ENCODE measurements at regions not wholly inside any gene's neighbourhood (a gene's known extent, or its start where the extent isn't known, plus 50 kb on each side); places are given as distances from the start of the nearest gene placed in this dataset.

- 50 to 66% methylated on average over 2 of the region's 2 CpGs for WGBS, 2 donors
- H3K4me3 ChIP-seq, result no peak overlapping the region
- intact Hi-C loops (cut with DNase I), result no loop called here
These were observed 92.6 kb upstream of the PPP3CA start for GRCh38 chr4:101439926-101440325.

GRCh38 chr4:101421386-101421785, 74.1 kb upstream of the PPP3CA start:
- no peak for TF ChIP-seq CTCF (IDR thresholded peaks at IDR 0.05)
- TF ChIP-seq POLR2AphosphoS5 (IDR thresholded peaks at IDR 0.05), result no peak
- no peak for TF ChIP-seq EP300 (IDR thresholded peaks at IDR 0.05)
- H3K9me3 ChIP-seq, result no peaks in the 10 kb centered on the region
- intact Hi-C loops (cut with DNase I), result no loop called here
- H3K4me3 ChIP-seq, result no peak overlapping the region
- H3K36me3 ChIP-seq, result no peaks in the 10 kb centered on the region
- WGBS, 2 donors, result 67 to 90% methylated on average over 2 of the region's 2 CpGs
- H3K27ac ChIP-seq, result no peak overlapping the region
- no peak for DNase-seq
- no peaks in the 10 kb centered on the region for H3K27me3 ChIP-seq
- H3K4me1 ChIP-seq, result no peaks in the 10 kb centered on the region

More at GRCh38 chr4:101439926-101440325, 92.6 kb upstream of the PPP3CA start:
- TF ChIP-seq POLR2AphosphoS5 (IDR thresholded peaks at IDR 0.05), result no peak
- no peak for TF ChIP-seq POLR2A (IDR thresholded peaks at IDR 0.05)
- TF ChIP-seq EP300 (IDR thresholded peaks at IDR 0.05), result no peak
- no peak for TF ChIP-seq CTCF (IDR thresholded peaks at IDR 0.05)
- Histone ChIP-seq H3K27ac (no peak overlapping the region), H3K36me3 (no peaks in the 10 kb centered on the region), H3K4me1 (no peaks in the 10 kb centered on the region), H3K9me3 (no peaks in the 10 kb centered on the region), H3K27me3 (no peaks in the 10 kb centered on the region)
- no peak for DNase-seq

- Histone ChIP-seq H3K36me3 (no peaks in the 10 kb centered on the region), H3K4me3 (no peak overlapping the region), H3K4me1 (no peaks in the 10 kb centered on the region), H3K27me3 (no peaks in the 10 kb centered on the region), H3K27ac (no peak overlapping the region), H3K9me3 (no peaks in the 10 kb centered on the region)
- DNase-seq, result no peak
- TF ChIP-seq EP300 (IDR thresholded peaks at IDR 0.05) (no peak), POLR2AphosphoS5 (IDR thresholded peaks at IDR 0.05) (no peak)
- intact Hi-C loops (cut with DNase I), result no loop called here
These were observed 73.3 kb upstream of the PPP3CA start for GRCh38 chr4:101420661-101421060.

GRCh38 chr4:101419336-101420135, 72.2 kb upstream of the PPP3CA start:
- WGBS, 2 donors, result 5 to 18% methylated on average over 5 of the region's 5 CpGs
- Histone ChIP-seq H3K27me3 (no peaks in the 10 kb centered on the region), H3K4me3 (no peak overlapping the region), H3K4me1 (no peaks in the 10 kb centered on the region), H3K27ac (no peak overlapping the region), H3K9me3 (no peaks in the 10 kb centered on the region), H3K36me3 (no peaks in the 10 kb centered on the region)
- DNase-seq, result no peak
- intact Hi-C loops (cut with DNase I), result no loop called here
- TF ChIP-seq POLR2AphosphoS5 (IDR thresholded peaks at IDR 0.05), result no peak
- no peak for TF ChIP-seq CTCF (IDR thresholded peaks at IDR 0.05)
- no peak for TF ChIP-seq EP300 (IDR thresholded peaks at IDR 0.05)
- TF ChIP-seq POLR2A (IDR thresholded peaks at IDR 0.05), result no peak

- TF ChIP-seq POLR2A (IDR thresholded peaks at IDR 0.05) (no peak), POLR2AphosphoS5 (IDR thresholded peaks at IDR 0.05) (no peak), EP300 (IDR thresholded peaks at IDR 0.05) (no peak), CTCF (IDR thresholded peaks at IDR 0.05) (no peak)
- no peak overlapping the region for H3K27ac ChIP-seq
- H3K9me3 ChIP-seq, result no peaks in the 10 kb centered on the region
- intact Hi-C loops (cut with DNase I), result no loop called here
- no peaks in the 10 kb centered on the region for H3K27me3 ChIP-seq
- H3K36me3 ChIP-seq, result no peaks in the 10 kb centered on the region
- no peak for DNase-seq
- H3K4me1 ChIP-seq, result no peaks in the 10 kb centered on the region
- 40 to 64% methylated on average over 2 of the region's 2 CpGs for WGBS, 2 donors
- no peak overlapping the region for H3K4me3 ChIP-seq
These were observed 71.1 kb upstream of the PPP3CA start for GRCh38 chr4:101418466-101418865.

Data from sigmoid colon (tissue), 6 donors.